ENCODE measurements at regions not wholly inside any gene's neighbourhood (a gene's known extent, or its start where the extent isn't known, plus 50 kb on each side); places are given as distances from the start of the nearest gene placed in this dataset.

DNA sequence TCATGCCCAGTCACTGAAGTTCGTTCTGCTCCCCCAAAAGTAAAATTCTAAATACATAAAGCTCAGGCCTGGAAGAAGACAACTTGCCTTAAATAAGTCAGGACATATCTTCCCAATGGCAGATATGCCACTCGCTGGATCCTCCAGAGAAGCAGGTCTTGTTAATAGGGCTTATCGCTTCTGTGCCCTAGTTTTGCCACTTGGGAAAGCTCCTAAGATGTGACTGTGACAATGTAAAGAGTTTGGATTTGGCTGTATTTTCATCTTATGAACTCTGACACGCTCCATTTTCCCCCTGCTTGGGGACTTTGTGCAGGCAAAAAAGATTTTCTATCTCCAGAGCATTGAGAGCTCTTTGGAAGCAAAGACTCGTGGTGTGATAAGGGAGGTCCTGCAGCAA, 279.9 kb downstream of the WDR11 start:
- TF ChIP-seq, protein P1, sequence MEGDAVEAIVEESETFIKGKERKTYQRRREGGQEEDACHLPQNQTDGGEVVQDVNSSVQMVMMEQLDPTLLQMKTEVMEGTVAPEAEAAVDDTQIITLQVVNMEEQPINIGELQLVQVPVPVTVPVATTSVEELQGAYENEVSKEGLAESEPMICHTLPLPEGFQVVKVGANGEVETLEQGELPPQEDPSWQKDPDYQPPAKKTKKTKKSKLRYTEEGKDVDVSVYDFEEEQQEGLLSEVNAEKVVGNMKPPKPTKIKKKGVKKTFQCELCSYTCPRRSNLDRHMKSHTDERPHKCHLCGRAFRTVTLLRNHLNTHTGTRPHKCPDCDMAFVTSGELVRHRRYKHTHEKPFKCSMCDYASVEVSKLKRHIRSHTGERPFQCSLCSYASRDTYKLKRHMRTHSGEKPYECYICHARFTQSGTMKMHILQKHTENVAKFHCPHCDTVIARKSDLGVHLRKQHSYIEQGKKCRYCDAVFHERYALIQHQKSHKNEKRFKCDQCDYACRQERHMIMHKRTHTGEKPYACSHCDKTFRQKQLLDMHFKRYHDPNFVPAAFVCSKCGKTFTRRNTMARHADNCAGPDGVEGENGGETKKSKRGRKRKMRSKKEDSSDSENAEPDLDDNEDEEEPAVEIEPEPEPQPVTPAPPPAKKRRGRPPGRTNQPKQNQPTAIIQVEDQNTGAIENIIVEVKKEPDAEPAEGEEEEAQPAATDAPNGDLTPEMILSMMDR (IDR thresholded peaks at IDR 0.05 in 2 of 3, conservative IDR thresholded peaks at IDR 0.05 in 1 of 3; ENCODE audit: borderline replicate concordance in 1 of 3, insufficient read depth in 1 of 3, low read depth in 2 of 3, low read length in 2 of 3) = no peak
- no peak for TF ChIP-seq CEBPB (IDR thresholded peaks at IDR 0.05; ENCODE audit: low read depth)
- no peak for TF ChIP-seq POLR2A (IDR thresholded peaks at IDR 0.05; ENCODE audit: borderline replicate concordance, extremely low read depth, insufficient read depth, insufficient read length)
- TF ChIP-seq EGR1 (IDR thresholded peaks at IDR 0.05; ENCODE audit: low read depth) = no peak
- TF ChIP-seq, protein P2, sequence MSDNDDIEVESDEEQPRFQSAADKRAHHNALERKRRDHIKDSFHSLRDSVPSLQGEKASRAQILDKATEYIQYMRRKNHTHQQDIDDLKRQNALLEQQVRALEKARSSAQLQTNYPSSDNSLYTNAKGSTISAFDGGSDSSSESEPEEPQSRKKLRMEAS (IDR thresholded peaks at IDR 0.05) = no peak
- TF ChIP-seq SIN3A (IDR thresholded peaks at IDR 0.05; ENCODE audit: low read depth) = no peak
- no peak for TF ChIP-seq EZH2 (IDR thresholded peaks at IDR 0.05)
- TF ChIP-seq, protein P3, sequence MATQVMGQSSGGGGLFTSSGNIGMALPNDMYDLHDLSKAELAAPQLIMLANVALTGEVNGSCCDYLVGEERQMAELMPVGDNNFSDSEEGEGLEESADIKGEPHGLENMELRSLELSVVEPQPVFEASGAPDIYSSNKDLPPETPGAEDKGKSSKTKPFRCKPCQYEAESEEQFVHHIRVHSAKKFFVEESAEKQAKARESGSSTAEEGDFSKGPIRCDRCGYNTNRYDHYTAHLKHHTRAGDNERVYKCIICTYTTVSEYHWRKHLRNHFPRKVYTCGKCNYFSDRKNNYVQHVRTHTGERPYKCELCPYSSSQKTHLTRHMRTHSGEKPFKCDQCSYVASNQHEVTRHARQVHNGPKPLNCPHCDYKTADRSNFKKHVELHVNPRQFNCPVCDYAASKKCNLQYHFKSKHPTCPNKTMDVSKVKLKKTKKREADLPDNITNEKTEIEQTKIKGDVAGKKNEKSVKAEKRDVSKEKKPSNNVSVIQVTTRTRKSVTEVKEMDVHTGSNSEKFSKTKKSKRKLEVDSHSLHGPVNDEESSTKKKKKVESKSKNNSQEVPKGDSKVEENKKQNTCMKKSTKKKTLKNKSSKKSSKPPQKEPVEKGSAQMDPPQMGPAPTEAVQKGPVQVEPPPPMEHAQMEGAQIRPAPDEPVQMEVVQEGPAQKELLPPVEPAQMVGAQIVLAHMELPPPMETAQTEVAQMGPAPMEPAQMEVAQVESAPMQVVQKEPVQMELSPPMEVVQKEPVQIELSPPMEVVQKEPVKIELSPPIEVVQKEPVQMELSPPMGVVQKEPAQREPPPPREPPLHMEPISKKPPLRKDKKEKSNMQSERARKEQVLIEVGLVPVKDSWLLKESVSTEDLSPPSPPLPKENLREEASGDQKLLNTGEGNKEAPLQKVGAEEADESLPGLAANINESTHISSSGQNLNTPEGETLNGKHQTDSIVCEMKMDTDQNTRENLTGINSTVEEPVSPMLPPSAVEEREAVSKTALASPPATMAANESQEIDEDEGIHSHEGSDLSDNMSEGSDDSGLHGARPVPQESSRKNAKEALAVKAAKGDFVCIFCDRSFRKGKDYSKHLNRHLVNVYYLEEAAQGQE (IDR thresholded peaks at IDR 0.05; ENCODE audit: low read depth) = no peak
- no peak for TF ChIP-seq CBX3 (IDR thresholded peaks at IDR 0.05; ENCODE audit: low read depth)
- no peak for TF ChIP-seq RAD21 (IDR thresholded peaks at IDR 0.05; ENCODE audit: low read depth)
- no peak for TF ChIP-seq POLR2AphosphoS5 (IDR thresholded peaks at IDR 0.05; ENCODE audit: low read depth, low read length)
